ENCODE measurements at regions not wholly inside any gene's neighbourhood (a gene's known extent, or its start where the extent isn't known, plus 50 kb on each side); places are given as distances from the start of the nearest gene placed in this dataset.
A peak's percentile ranks its signal among the peaks of the same experiment; 100 is the strongest.
"Not testable (repeated sequence)": the region's sequence is repeated elsewhere in the genome, so short reads cannot be mapped to it uniquely, and the experiment has no call there.

DNA sequence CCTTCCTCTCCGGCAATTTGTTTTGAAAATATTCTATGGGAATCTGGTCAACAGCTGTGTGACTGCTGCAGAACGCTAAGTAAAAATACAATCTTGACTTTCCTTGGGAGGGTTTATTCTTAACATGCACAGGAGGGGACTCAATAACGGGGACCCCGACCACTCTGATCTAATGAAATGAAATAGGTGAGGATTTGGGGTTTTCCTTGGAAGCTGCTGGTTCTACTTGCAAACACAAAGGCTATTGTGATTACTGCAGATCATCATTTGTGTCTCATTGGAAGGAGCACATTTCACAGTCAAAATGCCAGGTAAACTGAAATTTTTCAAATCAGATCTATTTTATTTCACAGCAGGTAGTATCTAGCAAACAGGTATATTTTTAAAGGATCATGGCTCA lies 366.1 kb downstream of the SHANK2 start:
- DNase-seq: no peak

DNA sequence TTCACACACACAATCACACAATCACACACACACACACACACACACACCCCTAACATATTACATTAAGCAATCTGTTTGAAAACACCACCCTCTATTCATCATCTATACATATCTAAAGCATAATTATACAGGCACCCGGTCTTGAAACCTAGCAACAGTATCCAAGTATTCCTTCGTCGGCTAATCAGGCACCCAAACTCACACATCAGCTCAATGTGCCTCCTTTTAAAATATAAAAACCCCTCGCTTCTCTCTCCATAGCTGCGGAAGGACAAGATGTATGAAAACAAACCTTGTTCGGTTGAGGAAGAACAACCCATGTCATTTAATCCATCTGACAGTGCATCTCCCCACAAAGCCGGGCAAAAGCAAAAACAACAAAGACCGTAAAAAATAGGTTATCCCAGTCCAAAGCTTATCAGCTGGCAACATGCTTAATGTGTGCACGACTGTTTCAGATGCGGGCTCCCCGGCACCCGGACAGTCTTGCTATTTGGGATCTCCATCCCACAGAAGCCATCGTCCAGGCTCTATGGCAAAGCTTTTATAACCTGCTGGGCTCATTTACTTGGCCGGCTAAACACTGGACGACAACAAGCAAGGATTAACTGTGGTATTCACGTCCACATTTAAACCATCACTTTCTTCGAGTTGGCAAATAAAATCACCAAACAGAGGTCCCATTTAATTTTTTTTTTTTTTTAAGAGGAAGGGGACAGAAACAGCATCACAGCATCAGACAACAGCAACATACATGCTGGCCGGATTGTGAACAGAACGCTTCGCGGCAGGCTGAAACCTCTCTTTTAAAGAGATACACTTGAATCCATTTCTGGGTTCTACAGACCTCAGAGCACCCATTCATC lies 365.5 kb downstream of the SHANK2 start:
- DNase-seq: no peak

DNA sequence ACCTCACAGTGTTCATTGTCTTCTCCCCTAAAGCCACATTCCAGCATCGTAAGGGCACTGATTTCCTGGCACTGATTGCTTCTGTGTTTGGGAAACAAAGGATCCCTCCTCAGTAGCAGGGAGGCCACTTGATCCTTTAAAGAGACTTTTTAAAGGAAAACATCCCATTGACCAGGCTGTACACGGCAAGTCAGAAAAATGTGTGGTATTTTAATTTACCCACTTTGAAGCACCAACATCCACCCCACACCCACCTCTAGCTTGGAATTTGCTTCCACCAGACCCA lies 364.9 kb downstream of the SHANK2 start:
- DNase-seq: no peak

DNA sequence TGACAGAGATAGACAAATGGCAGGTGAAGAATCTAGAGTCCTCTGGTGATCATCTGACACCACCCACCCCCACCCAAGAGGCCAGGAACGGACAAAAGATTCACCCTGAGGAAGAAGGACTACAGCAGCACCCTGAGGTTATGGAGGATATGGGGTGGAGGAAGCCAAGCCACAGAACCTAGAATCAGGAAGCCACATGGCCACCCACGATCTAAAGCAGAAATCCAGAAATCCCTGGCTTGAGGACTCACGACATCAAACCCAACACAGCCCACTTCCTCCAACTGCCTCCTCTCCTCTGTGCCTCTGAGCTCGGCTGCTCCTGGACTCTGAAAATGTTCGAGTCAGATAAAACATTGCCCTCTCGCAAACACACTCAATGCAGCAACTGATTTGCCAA lies 364.3 kb downstream of the SHANK2 start:
- no peak for DNase-seq

DNA sequence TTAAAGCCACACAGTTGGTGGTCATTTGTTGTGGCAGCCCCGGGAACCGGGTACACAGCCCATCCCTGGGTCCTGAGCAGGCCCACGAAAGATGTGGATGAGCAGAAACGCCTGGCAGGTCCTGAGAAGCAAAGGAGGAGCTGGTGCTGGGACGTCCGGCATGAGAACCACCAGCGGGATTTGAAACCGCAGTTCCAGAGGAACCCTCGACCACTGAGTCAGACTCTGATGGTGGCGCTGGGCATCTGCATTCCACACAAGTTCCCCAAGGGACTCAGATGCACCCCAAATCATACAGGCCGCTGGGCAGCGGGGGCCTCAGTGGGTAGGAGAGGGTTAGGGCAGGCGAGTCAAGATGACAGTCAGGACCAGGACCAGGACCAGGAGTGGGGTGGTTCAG lies 363.0 kb downstream of the SHANK2 start:
- DNase-seq: no peak

DNA sequence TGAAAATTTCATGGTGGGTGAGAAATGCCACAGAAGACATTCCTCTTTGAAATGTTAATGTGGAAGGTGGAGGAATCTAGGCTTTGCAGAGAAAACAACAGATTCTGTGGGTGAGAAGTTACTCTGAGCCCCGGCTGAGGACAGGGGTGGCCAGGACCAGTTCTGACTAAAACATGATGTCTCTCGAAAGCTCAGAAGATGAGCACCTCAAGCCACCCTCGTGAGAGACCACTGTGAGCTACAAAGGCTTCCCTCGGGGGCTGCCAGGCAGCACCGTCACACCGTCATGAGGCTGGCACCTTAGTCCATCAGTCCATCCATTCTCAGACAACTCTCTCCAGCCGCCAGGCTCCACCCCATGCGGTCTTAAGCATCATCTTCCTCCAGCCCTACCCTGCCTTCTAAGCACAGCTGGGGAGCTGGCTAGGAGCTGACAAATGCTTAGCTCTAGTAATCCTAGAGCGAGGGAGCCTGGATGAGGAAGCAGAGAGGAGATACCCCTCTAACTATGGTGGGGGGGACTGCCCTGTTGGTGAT lies 360.5 kb downstream of the SHANK2 start:
- no peak for DNase-seq

DNA sequence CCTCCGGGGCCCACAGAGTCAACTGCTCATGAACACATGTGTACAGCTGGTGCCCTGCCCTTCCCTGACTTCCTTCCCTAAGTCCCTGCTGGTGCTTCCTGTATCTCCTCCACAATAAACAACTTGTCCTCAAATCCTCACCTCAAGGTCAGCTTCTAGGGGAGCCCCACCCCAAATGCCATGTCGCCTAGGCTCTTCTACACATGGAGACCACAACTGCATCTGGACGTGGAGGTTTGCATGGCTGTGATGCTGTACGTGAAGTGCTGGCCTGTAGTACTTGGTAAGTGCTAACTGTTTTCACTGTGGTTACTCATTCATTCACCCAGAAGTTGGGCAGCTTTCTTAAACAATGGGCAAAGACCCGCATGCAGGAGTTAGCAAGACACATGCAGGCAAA lies 359.5 kb downstream of the SHANK2 start:
- DNase-seq: no peak

DNA sequence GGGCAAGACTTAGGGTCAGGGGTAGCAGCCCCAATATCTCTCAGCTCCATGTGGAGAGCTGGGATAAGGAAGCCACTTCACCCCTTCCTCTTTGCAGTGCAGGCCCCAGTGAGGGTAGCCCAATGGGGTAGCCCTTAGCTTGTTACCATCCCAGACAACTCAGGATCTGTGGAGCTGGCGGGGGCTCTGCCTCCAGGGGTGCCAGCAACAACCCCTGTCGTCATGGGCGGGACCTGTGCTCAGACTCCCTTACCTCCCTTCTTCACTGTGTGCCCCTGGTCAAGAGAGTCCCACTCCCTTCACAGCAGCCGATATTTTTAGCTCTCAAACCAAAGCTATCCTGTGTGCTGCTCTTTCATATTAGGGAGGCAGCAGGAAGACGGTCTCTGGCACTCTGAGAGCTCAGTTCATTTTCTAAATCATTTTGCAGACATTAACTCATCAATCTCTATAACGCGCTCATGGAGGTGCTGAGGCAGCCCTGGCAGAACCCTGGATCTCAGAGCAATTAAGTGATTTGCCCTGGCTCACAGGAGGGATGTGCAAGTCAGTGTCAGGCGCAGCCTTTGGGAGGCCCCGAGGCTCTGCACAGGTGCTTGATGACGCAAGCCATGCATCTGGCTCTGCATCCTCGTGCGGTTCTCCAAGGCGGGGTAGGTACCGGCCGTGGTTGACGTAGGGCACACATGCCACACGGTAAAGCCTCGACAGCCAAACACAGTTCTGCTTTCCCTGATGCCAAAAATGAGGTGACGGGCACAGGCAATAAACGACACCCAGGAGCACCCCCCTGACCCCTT lies 357.6 kb downstream of the SHANK2 start:
- DNase-seq: no peak

DNA sequence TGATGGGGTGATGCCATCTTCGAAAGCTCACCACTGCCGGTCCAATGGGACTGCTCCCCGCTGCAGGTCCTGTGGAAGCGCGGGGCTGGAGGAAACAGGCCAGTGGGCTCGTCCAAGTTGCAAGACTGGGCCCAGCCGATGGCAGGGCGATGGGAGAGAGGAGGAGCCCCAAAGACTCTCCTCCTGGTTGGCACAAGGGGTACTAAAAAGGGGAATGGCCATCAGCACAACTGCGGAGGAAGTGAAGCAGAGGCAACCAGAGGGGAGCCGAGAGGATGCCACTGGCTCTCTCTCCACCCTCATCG lies 357.1 kb downstream of the SHANK2 start:
- no peak for DNase-seq

DNA sequence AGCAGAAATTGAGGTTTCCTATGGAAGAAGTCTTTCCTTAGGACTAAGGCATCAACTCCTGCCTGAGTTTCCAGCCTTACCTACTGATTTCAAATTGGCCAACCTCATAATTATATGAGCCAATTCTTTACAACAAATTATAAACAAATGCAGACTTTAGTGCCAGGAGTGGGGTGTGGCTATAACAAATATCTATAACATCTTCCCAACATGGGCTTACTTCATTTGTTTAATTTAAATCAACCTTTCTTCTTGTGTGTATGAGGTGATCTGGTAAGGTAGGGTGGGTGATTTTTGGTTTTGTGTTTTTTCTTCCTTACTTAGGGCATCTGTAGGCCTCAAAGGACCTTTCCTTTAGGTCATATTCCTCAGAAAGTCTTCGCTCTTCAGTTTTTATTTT lies 354.9 kb downstream of the SHANK2 start:
- DNase-seq: no peak

DNA sequence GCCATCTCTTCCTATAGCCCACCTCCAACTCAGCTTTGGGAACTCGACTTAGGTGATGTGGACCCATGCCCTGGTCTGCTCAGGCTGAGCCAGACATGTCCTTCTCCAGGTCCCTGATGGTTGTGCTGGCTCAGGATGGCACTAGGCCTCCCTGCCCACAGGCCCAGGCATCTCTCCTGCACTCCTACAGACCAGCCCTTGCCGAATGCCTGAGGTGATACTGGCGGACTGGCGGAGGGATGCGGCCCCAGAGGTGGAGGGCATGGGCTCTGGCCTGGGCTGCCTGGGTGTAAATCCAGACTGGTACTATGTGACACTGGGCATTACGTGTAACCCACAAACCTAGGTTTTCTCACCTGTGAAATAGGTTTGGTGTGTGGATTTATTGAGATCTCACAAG lies 352.8 kb downstream of the SHANK2 start:
- no peak for DNase-seq

DNA sequence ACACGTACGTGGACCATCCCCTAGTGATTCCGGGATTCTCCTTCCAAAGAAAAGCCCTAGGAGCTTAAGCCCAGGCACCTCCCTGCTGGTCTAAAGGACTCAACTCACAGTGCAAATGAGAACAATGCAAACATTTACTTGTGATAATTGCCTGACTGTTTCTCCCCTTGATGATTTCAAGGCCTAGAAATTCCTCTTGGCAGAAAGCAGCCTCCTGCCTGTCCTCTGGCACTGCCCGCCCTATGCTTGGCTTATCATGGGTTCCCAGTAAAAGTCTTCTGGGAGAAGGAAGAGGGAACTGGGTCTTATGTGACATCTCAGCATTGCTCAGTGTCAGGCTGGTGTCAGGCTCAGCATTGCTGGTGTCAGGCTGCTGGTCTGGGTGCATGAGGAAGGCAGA lies 351.8 kb downstream of the SHANK2 start:
- DNase-seq: no peak

DNA sequence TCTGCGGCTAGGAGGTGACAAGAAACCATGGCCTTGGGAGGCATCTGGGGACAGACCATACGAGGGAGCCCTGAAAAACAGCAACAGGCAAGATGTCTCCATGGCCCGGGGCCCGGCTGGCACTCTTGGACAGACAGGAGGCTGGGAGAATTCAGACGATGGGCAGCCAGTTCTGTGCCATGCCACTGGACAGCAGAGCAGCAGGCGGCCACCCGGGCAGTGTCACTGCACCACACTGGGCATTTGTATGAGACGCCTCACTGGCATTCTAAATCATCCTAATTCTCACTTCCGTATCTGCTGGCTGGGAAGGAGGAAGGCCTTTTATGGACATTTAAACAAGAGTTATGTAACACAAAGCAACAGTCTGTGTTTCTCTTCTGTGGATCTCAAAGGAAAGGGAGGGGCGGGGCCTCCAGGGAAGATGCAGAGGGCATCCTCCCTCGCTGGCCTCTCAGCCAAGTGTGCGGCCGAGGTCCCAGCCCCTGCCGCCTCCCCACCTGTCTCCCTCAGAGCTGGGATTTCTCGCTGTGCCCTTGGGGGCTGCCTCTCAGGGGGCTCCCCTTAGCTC lies 350.3 kb downstream of the SHANK2 start:
- DNase-seq: no peak

DNA sequence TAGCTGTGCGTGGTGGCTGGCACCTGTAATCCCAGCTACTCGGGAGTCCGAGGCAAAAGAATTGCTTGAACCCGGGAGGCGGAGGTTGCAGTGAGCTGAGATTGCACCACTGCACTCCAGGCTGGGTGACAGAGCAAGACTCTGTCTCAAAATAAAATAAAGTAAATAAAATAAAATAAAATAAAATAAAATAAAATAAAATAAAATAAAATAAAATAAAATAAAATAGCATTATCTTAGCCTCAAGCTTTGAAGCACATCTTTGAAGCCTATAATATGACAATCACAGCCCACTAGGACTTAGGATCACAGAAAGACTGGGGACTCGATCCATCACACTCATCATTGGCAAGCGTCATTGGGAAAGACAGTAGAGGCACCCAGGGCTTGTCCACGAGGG lies 349.1 kb downstream of the SHANK2 start:
- not testable (repeated sequence) for DNase-seq

DNA sequence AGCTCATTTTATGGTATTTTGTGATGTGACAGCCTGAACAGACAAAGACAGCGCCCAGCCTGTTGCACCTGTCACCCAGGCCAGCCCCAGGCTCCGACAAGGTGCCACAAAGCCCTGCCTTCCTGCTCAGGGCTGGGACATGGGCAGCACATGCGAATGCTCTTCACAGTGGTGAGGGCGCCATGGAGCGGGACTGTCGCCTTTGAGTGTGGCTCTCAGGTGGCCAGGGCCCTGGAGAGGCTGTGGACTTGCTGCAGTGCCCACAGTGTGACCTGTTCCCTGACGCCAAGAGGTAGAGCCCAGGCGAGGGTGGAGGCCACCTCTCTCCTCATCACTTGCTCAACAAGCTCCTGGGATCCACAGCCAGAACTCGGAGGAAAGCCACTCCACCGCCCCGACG lies 346.3 kb downstream of the SHANK2 start:
- no peak for DNase-seq

DNA sequence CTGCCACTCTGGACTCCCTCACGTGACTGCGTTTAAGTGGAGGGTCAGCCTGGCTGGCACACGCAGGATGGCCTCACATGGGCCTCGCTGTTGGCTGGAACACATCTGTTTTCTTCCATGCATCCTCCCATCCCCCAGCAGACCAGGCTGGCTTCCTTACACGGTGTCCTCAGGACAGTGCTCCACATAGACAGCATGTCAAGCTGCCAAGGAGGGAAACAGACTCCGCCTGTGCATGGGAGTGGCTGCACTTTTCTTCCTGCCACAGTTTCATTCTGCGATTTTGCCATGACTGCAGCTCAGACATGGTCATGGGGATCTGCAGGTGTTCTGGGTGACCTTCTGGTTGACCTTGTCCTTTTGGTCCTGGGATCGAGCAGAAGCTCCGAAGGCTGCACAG lies 344.2 kb downstream of the SHANK2 start:
- DNase-seq: no peak

DNA sequence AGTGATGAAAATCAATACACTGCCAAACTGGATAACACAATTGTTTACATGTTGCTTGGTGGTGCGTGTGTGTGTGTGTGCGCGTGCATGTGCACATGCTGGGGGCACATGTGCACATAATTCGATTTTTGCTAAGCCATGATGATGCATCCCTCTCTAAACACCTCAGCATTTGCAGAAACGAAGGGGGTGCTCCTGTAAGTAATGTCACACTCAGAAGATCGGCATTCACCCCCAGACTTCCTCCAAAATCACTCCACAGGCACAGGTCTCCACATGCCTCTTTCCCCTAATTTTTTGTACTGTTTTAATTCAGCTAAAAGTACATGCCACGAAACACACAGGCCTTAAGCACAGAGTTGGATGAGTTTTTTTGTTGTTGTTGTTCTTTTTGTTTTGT lies 341.5 kb downstream of the SHANK2 start:
- no peak for DNase-seq

DNA sequence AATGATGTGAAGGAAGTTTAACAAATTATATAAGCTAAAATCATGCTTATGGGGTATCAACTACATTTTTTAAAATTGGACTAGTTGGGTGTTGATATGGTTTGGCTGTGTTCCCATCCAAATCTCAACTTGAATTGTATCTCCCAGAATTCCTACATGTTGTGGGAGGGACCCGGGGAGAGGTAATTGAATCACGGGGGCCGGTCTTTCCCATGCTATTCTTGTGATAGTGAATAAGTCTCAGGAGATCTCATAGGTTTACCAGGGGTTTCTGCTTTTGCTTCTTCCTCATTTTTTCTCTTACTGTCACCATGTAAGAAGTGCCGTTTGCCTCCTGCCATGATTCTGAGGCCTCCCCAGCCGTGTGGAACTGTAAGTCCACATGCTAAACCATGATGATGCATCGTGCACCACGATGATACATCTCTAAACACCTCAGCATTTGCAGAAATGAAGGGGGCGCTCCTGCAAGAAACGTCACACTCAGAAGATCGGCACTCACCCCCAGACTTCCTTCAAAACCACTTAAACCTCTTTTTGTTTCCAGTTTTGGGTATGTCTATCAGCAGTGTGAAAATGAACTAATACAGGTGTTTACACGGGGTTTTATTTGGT lies 340.0 kb downstream of the SHANK2 start:
- peak; percentile 28 for DNase-seq

DNA sequence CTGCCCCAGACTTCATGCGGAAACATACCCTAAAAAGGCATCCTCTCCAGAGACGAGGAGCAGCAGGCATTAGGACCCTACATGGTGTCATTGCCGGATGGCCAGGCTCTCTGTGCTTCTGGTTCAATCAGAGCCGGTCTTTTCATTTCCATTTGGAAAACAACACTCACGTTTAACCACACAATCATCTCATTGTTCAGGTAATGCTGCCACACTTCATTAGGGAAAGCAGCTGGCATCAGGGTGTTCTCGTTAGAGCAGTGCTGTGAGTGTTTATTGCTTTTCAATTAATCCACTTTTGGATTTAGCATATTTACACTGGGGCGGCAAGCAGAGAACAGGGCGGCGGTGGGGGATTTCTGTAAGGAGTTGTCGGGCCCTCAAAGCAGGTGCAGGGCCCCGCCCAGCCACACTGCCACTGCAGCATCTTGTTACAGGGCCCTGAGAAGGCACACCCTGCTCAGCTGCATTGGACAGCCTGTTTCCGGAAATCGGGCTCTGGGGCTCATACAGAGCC lies 338.6 kb downstream of the SHANK2 start:
- DNase-seq: no peak

DNA sequence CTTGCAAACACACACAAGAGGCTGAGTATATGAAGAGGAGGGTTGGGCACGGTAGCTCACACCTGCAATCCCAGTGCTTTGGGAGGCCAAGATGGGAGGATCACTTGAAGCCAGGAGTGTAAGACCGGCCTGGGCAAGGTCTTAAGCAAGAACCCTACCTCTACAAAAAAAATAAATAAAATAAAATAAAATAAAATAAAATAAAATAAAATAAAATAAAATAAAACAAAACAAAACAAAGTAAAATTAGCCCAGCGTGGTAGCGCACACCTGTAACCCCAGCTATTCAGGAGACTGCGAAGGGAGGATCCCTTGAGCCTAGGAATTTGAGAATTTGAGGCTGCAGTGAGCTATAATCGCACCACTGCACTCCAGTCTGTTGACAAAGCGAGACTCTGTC lies 337.9 kb downstream of the SHANK2 start:
- no peak for DNase-seq

DNA sequence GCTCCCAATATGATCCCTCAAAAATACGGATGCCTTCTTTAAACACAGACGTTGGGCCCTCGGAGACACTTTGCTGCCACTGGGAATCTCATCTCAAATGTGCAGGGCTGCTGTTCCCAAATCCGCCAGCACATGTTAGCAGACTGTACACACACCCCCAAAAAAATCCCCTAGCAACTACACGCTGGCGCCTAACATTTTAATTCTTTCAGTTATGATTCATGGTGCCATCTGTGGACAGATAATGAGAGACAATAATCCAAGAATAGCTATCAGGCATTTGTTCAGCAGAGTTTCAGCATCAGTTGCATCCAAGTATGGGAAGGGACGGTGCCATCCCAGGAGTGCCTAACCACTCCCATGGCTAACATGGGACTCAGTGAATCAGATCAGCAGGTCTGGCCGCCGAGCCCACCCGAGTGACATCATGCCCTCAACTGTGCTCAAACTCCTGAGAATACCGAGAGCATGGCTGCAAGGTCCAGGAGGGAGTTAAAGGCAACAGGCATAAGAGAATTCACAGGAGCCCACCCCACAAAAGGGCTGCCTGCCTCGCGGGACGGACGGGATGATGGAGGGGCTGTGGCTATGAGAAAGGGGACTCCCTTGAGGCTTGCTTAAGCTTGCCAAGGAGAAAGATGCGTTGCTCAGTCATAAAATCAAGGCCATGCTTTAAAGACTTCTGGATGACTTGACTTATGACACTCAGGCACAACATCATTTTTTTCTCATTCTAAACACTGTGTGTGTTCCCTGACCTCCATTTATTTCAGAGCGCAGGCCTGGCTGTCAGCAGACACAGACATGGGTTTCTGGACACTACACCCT lies 337.0 kb downstream of the SHANK2 start:
- no peak for DNase-seq

DNA sequence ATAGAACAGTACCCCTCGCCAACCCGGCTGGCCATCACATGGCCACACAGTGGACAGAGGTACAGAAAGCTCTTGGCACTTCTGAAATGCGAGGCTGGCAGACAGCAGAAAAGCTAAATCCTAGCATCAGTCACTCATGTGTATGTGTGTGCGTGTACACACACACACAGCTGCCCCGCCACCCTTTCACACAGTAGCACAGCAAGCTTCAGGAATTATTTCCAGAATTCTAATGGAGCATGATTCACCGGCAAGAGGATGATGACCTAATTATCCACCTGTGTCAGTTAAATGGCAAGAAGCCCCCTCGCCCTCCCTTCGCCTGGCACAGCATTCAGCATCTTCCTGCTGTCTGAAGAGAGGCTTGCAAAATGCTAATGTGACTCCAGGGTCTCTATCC lies 336.0 kb downstream of the SHANK2 start:
- no peak for DNase-seq

DNA sequence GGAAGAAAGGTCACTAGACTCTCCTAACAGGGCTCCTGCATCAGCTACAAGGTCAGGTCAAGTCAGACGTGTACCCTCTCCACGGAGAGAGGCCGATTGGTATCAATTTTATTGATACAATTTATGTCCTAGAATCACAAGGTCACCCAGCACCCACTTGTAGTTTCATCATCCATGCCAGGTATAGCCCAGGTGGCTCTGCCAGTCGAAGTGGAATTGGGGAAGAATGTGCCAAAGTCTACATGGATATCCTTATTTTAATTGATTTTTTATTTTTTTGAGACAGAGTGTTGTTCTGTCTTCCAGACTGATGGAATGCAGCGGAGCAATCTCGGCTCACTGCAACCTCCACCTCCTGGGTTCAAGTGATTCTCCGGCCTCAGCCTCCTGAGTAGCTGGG lies 334.1 kb downstream of the SHANK2 start:
- DNase-seq: no peak

All from T1000 (cell line).